ENCODE measurements at regions not wholly inside any gene's neighbourhood (a gene's known extent, or its start where the extent isn't known, plus 50 kb on each side); places are given as distances from the start of the nearest gene placed in this dataset.
"Not testable (repeated sequence)": the region's sequence is repeated elsewhere in the genome, so short reads cannot be mapped to it uniquely, and the experiment has no call there.

DNA sequence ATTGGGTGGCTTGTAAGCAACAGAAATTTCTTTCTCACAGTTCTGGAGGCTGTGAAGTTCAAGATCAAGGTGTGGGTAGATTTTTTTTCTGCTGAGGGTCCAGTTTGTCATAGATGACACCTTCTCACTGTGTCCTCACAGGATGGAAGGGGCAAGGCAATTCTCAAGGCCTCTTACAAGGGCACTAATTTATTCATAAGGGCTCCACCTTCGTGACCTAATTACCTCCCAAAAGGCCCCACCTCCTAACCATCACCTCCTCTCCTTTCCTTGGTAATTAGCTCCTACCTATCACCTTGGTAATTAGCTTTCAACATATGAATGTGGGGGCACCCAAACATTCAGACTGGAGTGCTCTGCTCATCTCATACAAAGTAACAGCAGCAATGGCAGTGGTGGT, 92.3 kb upstream of the CD44 start:
- no peak for DNase-seq (ENCODE audit: low read depth in 1 of 2, low spot score in 1 of 2)
- TF ChIP-seq JUND (IDR thresholded peaks at IDR 0.05; ENCODE audit: low read depth) = no peak
- in situ Hi-C loops (cut with HindIII; ENCODE audit: low pct_unique_long_range_greater_than_20kb, low sequenced_read_pairs) = no loop called here

DNA sequence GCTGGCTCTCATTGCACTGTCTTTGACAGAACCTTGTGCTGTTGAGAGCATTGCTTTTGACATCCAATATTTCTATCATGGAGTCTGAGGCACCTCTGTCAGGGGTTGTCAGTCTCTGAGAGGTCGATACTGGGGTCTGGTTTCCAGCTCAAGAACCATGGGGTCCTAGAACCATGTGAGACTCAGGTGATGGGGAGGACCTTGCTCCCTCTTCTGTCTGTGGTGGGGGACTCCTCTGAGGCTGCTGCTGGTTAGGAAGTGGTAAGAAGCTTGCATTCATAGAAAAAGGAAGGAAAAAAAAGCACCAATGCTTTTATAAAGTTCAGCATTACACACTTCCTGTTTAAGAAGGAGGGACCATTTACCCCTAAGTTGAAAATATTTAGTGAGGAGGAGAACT, 91.8 kb upstream of the CD44 start:
- no peak for TF ChIP-seq JUND (IDR thresholded peaks at IDR 0.05; ENCODE audit: low read depth)
- DNase-seq (ENCODE audit: low read depth in 1 of 2, low spot score in 1 of 2) = no peak
- in situ Hi-C loops (cut with HindIII; ENCODE audit: low pct_unique_long_range_greater_than_20kb, low sequenced_read_pairs) = no loop called here

DNA sequence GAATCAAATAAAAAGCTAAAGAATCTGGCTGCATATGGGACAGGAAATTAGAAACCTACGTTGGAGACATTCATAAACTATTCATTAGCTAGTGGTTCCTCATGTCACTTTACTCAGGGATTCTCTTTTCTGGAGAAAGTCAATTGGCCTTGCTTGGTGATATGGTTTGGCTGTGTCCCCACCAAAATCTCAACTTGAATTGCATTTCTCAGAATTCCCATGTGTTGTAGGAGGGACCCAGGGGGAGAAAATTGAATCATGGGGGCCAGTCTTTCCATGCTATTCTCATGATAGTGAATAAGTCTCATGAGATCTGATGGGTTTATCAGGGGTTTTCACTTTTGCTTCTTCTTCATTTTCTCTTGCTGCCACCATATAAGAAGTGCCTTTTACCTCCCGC, 91.2 kb upstream of the CD44 start:
- in situ Hi-C loops (cut with HindIII; ENCODE audit: low pct_unique_long_range_greater_than_20kb, low sequenced_read_pairs) = no loop called here
- no peak for DNase-seq (ENCODE audit: low read depth in 1 of 2, low spot score in 1 of 2)
- no peak for TF ChIP-seq JUND (IDR thresholded peaks at IDR 0.05; ENCODE audit: low read depth)

DNA sequence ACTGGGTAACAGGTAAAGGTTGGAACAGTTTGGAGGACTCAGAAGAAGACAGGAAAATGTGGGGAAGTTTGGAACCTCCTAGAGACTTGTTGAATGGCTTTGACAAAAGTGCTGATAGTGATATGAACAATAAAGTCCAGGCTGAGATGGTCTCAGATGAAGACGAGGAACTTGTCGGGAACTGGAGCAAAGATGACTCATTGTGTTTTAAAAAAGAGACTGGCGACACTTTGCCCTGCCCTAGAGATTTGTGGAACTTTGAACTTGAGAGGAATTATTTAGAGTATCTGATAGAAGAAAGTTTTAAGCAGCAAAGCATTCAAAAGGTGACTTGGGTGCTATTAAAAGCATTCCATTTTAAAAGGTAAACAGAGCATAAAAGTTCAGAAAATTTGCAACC, 90.6 kb upstream of the CD44 start:
- in situ Hi-C loops (cut with HindIII; ENCODE audit: low pct_unique_long_range_greater_than_20kb, low sequenced_read_pairs); DNase-seq (ENCODE audit: low read depth in 1 of 2, low spot score in 1 of 2): not testable (repeated sequence)

DNA sequence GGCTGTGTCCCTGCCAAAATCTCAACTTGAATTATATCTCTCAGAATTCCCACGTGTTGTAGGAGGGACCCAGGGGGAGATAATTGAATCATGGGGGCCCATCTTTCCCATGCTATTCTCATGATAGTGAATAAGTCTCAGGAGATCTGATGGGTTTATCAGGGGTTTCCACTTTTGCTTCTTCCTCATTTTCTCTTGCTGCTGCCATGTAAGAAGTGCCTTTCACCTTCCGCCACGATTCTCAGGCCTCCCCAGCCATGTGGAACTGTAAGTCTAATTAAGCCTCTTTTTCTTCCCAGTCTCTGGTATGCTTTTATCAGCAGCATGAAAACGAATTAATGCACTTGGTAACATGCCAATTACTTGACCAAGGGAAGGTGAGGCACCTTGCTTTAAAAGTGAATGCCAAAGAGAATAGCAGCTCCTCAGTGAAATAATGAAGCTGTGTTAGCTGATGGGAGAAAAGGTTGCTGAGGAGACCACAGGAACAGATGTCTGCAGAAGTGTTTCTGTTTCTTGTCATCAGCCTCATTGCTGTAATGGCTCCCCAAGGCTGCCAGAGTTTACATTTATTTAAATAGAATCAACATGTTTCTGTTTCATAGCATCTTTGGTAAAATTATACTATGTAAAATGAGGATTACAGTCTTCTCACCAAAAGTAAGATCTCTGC, 89.0 kb upstream of the CD44 start:
- TF ChIP-seq JUND (IDR thresholded peaks at IDR 0.05; ENCODE audit: low read depth) = no peak
- DNase-seq (ENCODE audit: low read depth in 1 of 2, low spot score in 1 of 2) = no peak
- in situ Hi-C loops (cut with HindIII; ENCODE audit: low pct_unique_long_range_greater_than_20kb, low sequenced_read_pairs) = no loop called here

DNA sequence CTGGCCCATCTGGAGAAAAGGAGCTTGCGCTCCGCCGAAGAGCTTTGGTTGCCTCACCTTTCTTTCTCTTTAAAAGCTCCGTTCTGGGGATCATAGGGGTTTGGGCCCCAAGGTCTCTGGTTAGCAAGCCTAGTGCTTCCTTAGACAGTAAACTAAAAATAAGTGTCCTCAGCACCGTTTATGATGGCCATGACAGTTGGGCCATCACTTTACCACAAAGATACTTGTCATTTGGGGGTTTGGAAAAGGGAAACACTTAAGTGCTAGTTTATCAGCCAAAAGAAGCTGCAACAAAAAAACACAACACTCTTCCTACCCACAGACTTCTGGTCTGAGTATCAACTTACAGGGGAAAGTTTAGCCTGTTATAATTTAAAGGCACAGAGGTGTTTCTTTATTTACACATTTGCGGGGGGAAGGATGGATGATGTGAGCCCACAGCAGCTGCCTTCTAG, 88.4 kb upstream of the CD44 start:
- no peak for TF ChIP-seq JUND (IDR thresholded peaks at IDR 0.05; ENCODE audit: low read depth)
- DNase-seq (ENCODE audit: low read depth in 1 of 2, low spot score in 1 of 2) = no peak
- in situ Hi-C loops (cut with HindIII; ENCODE audit: low pct_unique_long_range_greater_than_20kb, low sequenced_read_pairs) = no loop called here

DNA sequence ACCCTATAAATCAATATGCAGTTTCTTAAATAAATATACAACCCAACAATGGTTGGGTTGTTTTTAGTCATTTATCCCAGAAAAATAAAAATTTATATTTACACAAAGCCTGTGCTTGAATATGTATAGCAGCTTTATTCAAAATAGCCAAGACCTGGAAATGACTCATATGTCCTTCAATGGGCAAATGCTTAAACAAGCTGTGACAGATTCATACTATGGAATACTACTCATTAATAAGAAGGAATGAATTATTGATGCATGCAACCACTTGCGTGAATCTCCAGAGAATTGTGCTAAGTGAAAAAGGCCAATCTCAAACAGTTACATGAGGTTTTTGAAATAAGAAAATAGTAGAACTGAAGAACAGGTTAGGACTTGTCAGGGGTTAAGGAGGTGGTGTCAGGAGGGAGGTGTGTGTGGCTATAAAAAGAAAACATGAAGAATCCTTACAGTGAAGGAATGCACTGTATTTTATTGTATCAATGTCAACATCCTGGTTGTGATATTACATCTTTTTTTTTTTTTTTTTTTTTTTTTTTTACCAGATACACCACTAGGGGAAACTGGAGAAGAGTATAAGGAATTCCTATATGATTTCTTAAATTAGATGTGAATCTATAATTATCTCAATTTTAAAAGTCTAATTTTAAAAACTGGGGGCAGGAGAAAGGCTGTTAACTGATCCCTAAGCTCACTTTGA, 82.4 kb upstream of the CD44 start:
- DNase-seq (ENCODE audit: low read depth in 1 of 2, low spot score in 1 of 2) = no peak
- in situ Hi-C loops (cut with HindIII; ENCODE audit: low pct_unique_long_range_greater_than_20kb, low sequenced_read_pairs) = no loop called here
- no peak for TF ChIP-seq JUND (IDR thresholded peaks at IDR 0.05; ENCODE audit: low read depth)

DNA sequence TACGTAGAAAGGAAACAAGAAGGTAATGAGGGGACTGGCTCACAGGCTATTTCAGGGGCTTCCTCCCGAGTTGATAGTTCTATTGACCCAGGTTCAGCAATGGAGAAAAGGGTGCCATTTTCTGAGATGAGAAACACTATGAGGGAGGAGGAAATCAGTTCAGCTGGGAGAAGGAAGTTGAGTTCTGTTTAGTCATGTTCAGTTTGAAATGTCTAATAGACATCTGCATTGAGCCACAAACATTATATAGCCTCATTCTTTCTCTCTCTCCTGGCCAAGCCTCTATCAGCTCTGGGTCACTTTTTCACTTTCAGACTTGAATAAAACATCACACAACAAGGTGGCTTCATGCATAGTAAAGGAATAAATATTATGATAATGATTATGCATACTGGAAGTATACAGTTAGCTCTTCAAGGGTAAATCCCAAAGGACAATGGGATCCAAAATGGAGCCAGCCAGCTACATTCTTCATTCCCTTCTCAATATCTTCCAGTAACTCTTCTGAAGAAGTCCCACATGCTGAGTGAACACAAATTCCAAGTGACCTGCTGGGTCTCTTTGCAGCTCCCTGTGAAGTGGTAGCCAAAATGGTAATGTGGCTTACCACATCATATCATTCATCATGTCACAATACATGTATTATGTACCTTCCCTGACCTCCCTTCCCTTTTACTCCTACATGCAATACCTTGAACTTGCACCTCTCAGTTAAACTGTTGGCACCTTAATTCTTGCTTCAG, 80.9 kb upstream of the CD44 start:
- TF ChIP-seq JUND (IDR thresholded peaks at IDR 0.05; ENCODE audit: low read depth) = no peak
- DNase-seq (ENCODE audit: low read depth in 1 of 2, low spot score in 1 of 2) = no peak
- in situ Hi-C loops (cut with HindIII; ENCODE audit: low pct_unique_long_range_greater_than_20kb, low sequenced_read_pairs) = no loop called here

DNA sequence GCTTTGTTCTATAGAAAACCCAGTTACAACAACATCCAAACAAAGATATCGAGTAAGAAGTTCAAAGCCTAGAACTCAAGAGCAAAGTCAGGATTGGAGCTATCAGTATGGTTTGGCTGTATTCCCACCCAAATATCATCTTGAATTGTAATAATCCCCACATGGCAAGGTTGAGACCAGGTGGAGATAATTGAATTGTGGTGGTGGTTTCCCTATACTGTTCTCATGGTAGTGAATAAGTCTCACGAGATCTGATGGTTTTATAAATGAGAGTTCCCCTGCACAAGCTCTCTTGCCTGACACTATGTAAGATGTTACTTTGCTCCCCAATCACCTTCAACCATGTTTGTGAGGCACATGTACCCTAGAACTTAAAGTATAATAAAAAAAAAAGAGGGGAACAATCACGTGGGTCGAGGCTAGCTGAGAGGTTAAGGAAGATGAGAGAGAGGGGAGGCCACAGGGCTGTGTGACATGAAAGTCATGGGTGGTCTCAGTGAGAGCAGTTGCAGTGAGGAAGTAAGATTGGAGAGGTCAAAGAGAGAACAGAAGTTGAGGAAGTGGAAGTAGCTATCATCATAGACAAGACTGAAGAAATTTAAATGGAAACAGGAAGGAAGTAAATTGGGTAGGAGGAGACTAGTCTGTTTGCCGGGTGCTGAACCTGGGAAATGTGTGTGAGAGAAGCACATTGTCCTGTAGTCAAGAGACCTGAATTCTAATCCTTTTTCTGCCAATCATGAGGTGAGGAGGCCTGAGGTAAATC, 80.1 kb upstream of the CD44 start:
- TF ChIP-seq JUND (IDR thresholded peaks at IDR 0.05; ENCODE audit: low read depth) = no peak
- in situ Hi-C loops (cut with HindIII; ENCODE audit: low pct_unique_long_range_greater_than_20kb, low sequenced_read_pairs) = no loop called here
- DNase-seq (ENCODE audit: low read depth in 1 of 2, low spot score in 1 of 2) = no peak

DNA sequence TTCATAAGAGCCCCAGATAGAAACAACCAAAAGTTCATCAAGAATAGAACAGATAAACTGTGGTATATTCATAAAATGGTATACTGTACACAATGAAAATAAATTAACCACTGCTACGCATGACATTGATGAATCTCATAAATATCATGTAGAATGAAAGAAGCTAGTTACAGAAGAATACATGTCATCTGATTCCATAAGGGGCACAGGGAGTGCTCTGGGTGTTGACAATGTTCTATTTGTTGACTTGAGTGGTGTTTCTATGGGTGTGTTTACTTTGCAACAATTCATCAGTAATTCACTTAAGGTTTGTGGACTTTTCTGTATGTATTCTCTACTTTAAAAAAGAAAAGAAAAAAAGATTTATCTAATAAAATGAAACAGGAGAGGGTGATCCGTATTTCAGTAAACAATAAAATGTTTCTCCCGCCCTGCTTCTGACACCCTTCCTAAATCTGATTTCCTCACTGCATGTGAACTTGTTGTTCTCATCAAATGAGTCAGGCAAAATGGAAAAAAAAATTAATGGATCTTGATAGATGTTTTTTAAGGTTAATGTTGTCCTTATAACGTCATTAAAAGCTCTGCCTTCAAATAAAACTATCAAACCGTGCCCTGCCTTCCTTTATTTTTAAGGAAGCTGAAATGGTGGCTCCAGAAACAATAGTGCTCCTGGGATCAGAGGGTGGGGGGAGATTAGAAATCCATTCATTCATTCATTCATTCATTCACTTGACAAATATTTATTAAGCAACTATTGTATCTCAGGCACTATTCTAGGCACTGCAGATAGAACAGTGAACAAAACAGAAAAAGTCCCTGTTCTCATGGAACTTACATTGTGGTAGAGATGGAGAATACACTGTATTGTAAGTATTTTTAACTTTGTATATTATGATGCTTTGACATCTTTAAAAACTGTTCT, 77.2 kb upstream of the CD44 start:
- in situ Hi-C loops (cut with HindIII; ENCODE audit: low pct_unique_long_range_greater_than_20kb, low sequenced_read_pairs) = no loop called here
- no peak for DNase-seq (ENCODE audit: low read depth in 1 of 2, low spot score in 1 of 2)

DNA sequence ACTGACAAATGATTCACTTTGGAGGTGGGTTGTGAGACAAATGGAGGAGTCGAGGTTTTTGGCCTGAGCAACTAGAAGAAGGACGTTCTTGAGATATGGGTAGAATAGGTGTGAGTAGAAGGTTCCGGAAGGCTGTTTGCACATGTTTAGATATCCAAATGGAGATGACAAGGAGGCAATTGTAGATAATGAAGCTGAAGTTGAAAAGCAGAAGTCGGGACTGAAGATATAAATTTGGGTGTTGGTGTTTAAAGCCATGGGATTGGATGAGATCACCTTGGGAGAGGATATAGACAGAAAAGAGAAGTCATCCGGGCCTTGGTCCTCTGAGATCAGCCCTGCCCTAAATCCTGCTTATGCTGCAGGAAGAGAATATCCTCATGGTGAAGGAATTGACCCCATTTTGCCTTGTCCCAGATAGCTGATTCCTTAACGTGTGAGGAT, 75.5 kb upstream of the CD44 start:
- no peak for DNase-seq (ENCODE audit: low read depth in 1 of 2, low spot score in 1 of 2)
- TF ChIP-seq JUND (IDR thresholded peaks at IDR 0.05; ENCODE audit: low read depth) = no peak
- in situ Hi-C loops (cut with HindIII; ENCODE audit: low pct_unique_long_range_greater_than_20kb, low sequenced_read_pairs) = no loop called here

More for the DNA sequence above, 77.2 kb upstream of the CD44 start:
- no peak for TF ChIP-seq JUND (IDR thresholded peaks at IDR 0.05; ENCODE audit: low read depth)

Data from T47D (cell line).